HepG2 (cell line): ENCODE measurements at regions not wholly inside any gene's neighbourhood (a gene's known extent, or its start where the extent isn't known, plus 50 kb on each side); places are given as distances from the start of the nearest gene placed in this dataset.

ENCODE experiments used
- ATAC-seq: fragments of 200-7000 bp; cut with Tn5 transposase; 3 replicates; pipeline ENCODE4 v1.9.1; 2020; ENCODE audit warnings: mild to moderate bottlenecking, moderate library complexity
- BruUV-seq: library from RNA; stranded (reverse); fragments of 400-500 nt; replicated peaks from 2 replicates; lab custom pipeline; 2021; lab: Mats Ljungman, UMichigan
- CTCF ChIA-PET: fragments of 300-600 bp; formaldehyde crosslinking; extraction: SDS; loops from one replicate; lab custom pipeline; 2021; ENCODE audit warnings: low total read pairs, inconsistent platforms, low intra/inter-chr PET ratio; lab: Yijun Ruan, JAX
- POLR2A ChIA-PET: fragments of 350-600 bp; sonication (Branson Sonifier 250); formaldehyde crosslinking; loops from one replicate; lab custom pipeline; 2020; ENCODE audit warnings: antibody characterized with exemption, inconsistent platforms; lab: Yijun Ruan, JAX
- DNase-seq: peaks from one replicate; pipeline ENCODE4 v3.0.0-alpha.2; 2015; ENCODE audit warnings: low spot score
- FAIRE-seq: peaks from 3 replicates; lab custom pipeline; 2011; peaks lifted over from hg19 to GRCh38; lab: Jason Lieb, UNC
- H2AFZ ChIP-seq: one replicate; pipeline ENCODE4 v1.6.1; 2011; ENCODE audit warnings: low read length, inconsistent platforms
- H3K27ac ChIP-seq: fragments of 300-600 bp; 3 replicates; pipeline ENCODE4 v1.8.0; 2011; ENCODE audit warnings: mixed run types, mild to moderate bottlenecking, mixed read lengths, low read length, inconsistent platforms; ENCODE audit not compliant: insufficient read depth; ENCODE audit errors: extremely low read length
- H3K27me3 ChIP-seq, 2 experiments: fragments of 200-600 bp in 1 of 2; 2 replicates in 1 of 2; 3 replicates in 1 of 2; pipeline versions ENCODE4 v1.6.0 to v1.8.0; 2011; ENCODE audit warnings: low read length in 2 of 2, mild to moderate bottlenecking in 2 of 2, moderate library complexity in 2 of 2, inconsistent platforms in 1 of 2; ENCODE audit not compliant: insufficient read depth in 2 of 2, control insufficient read depth in 1 of 2
- H3K36me3 ChIP-seq, 2 experiments: fragments of 200-600 bp in 1 of 2; replicated peaks in 1 of 2; 2 replicates in 1 of 2; 3 replicates in 1 of 2; pipeline versions ENCODE4 v1.5.1 to v1.8.0; 2011; ENCODE audit warnings: low read length in 2 of 2, inconsistent platforms in 1 of 2; ENCODE audit not compliant: insufficient read depth in 2 of 2, control insufficient read depth in 1 of 2
- H3K4me1 ChIP-seq: 2 replicates; pipeline ENCODE4 v1.5.1; 2012; ENCODE audit warnings: low read length, inconsistent platforms; ENCODE audit not compliant: insufficient read depth
- H3K4me2 ChIP-seq: 2 replicates; pipeline ENCODE4 v1.6.0; 2011; ENCODE audit warnings: low read depth, low read length, inconsistent platforms
- H3K4me3 ChIP-seq, 3 experiments: fragments of 200-600 bp in 1 of 3; sonication (generic), shearing (Covaris generic) in 1 of 3; replicated peaks in 1 of 3; 2 replicates each; pipeline ENCODE4 v1.5.1; 2011 to 2016; ENCODE audit warnings: low read length in 3 of 3, inconsistent platforms in 2 of 3, low read depth in 2 of 3, mild to moderate bottlenecking in 2 of 3, control low read depth in 1 of 3, mixed read lengths in 1 of 3; ENCODE audit not compliant: insufficient read depth in 1 of 3
- H3K79me2 ChIP-seq: one replicate; pipeline ENCODE4 v1.6.1; 2011; ENCODE audit warnings: low read length, inconsistent platforms; ENCODE audit not compliant: insufficient read depth
- H3K9ac ChIP-seq: 2 replicates; pipeline ENCODE4 v1.6.0; 2011; ENCODE audit warnings: mild to moderate bottlenecking, low read depth, low read length, inconsistent platforms; ENCODE audit not compliant: insufficient read depth
- H3K9me3 ChIP-seq: 2 replicates; pipeline ENCODE4 v1.5.1; 2012; ENCODE audit warnings: mild to moderate bottlenecking, low read length
- H4K20me1 ChIP-seq: 2 replicates; pipeline ENCODE4 v1.6.0; 2011; ENCODE audit warnings: inconsistent platforms, mild to moderate bottlenecking, low read length, moderate library complexity; ENCODE audit not compliant: insufficient read depth
- ATF1 ChIP-seq: IDR thresholded peaks from 2 replicates; pipeline ENCODE4 v1.6.1; 2016; ENCODE audit warnings: mild to moderate bottlenecking, control low read depth
- E2F2 ChIP-seq: sonication (generic); formaldehyde crosslinking; IDR thresholded peaks from 2 replicates; pipeline ENCODE4 v1.4.0; 2020; ENCODE audit warnings: missing genetic modification reagents, borderline replicate concordance
- ELF4 ChIP-seq: sonication (generic); formaldehyde crosslinking; IDR thresholded peaks from 2 replicates; pipeline ENCODE4 v1.5.0; 2020; ENCODE audit warnings: missing genetic modification reagents, mild to moderate bottlenecking, moderate library complexity, borderline replicate concordance
- FIP1L1 ChIP-seq: fragments of 200-400 bp; formaldehyde crosslinking; IDR thresholded peaks from 2 replicates; pipeline ENCODE4 v1.6.1; 2018; ENCODE audit warnings: low read depth, mild to moderate bottlenecking, low read length, moderate library complexity, borderline replicate concordance; ENCODE audit not compliant: insufficient read depth
- HDAC6 ChIP-seq: fragments of 200-600 bp; sonication (generic); IDR thresholded peaks from 2 replicates; pipeline ENCODE4 v1.7.0; 2017; ENCODE audit warnings: mild to moderate bottlenecking, antibody characterized with exemption, low read length, low read depth
- KAT2B ChIP-seq: fragments of 150-350 bp; IDR thresholded peaks from 2 replicates; pipeline ENCODE4 v1.6.1; 2014; ENCODE audit warnings: low read depth, low read length, borderline replicate concordance
- MAFF ChIP-seq: IDR thresholded peaks from 2 replicates; pipeline ENCODE4 v1.6.1; 2011; ENCODE audit warnings: low read depth, low read length, improper control_type of control experiment
- MEIS1 ChIP-seq: sonication (generic); formaldehyde crosslinking; IDR thresholded peaks from 2 replicates; pipeline ENCODE4 v1.9.0; 2021; ENCODE audit warnings: mild to moderate bottlenecking, missing genetic modification reagents, moderate library complexity, borderline replicate concordance
- PTBP1 ChIP-seq: fragments of 200-400 bp; formaldehyde crosslinking; IDR thresholded peaks from 2 replicates; pipeline ENCODE4 v1.6.1; 2018; ENCODE audit warnings: low read length, low read depth; ENCODE audit not compliant: poor library complexity, severe bottlenecking
- RERE ChIP-seq: IDR thresholded peaks from 2 replicates; pipeline ENCODE4 v1.6.1; 2016; ENCODE audit warnings: low read depth, missing genetic modification reagents, missing compliant biosample characterization
- RFXAP ChIP-seq: sonication (generic); formaldehyde crosslinking; IDR thresholded peaks from 2 replicates; pipeline ENCODE4 v1.4.0; 2020; ENCODE audit warnings: missing genetic modification reagents, borderline replicate concordance
- TRIM24 ChIP-seq: sonication (generic); formaldehyde crosslinking; IDR thresholded peaks from 2 replicates; pipeline ENCODE4 v1.8.0; 2022; ENCODE audit warnings: mild to moderate bottlenecking, missing genetic modification reagents
- ZFP36L2 ChIP-seq: sonication (generic); formaldehyde crosslinking; IDR thresholded peaks from 2 replicates; pipeline ENCODE4 v1.4.0; 2020; ENCODE audit warnings: missing genetic modification reagents
- ZMYM3 ChIP-seq: sonication (generic); formaldehyde crosslinking; IDR thresholded peaks from 2 replicates; pipeline ENCODE4 v1.5.1; 2020; ENCODE audit warnings: mild to moderate bottlenecking, missing genetic modification reagents
- ZNF232 ChIP-seq: sonication (generic); formaldehyde crosslinking; IDR thresholded peaks from 2 replicates; pipeline ENCODE4 v1.4.0; 2020; ENCODE audit warnings: missing genetic modification reagents, borderline replicate concordance
- ZNF775 ChIP-seq: sonication (generic); formaldehyde crosslinking; IDR thresholded peaks from 2 replicates; pipeline ENCODE4 v1.4.0; 2020; ENCODE audit warnings: missing genetic modification reagents, mild to moderate bottlenecking, moderate library complexity, borderline replicate concordance
- ZSCAN9 ChIP-seq: IDR thresholded peaks from 2 replicates; pipeline ENCODE4 v1.6.1; 2016; ENCODE audit warnings: borderline replicate concordance
- WGBS: methylation state at CpG from one replicate; pipeline ENCODE4 v1.1.6; 2017; ENCODE audit warnings: low lambda C conversion rate; 5-methylcytosine and 5-hydroxymethylcytosine counted together
- in situ Hi-C: cut with HindIII; loops from 2 replicates; pipeline ENCODE4 v1.10.0; 2017; ENCODE audit warnings: low pct_unique_long_range_greater_than_20kb; ENCODE audit not compliant: extremely low pct_ligation_motif_present
- intact Hi-C: fragments of 100-400 bp; cut with micrococcal nuclease; formaldehyde crosslinking; loops from one replicate; pipeline ENCODE4 v1.10.0; 2022; ENCODE audit not compliant: unreplicated experiment
- TF ChIP-seq, protein P1 (sequence below): IDR thresholded peaks from 2 replicates; pipeline ENCODE4 v1.6.1; 2016; ENCODE audit warnings: missing compliant biosample characterization, missing genetic modification reagents, borderline replicate concordance

DNA sequence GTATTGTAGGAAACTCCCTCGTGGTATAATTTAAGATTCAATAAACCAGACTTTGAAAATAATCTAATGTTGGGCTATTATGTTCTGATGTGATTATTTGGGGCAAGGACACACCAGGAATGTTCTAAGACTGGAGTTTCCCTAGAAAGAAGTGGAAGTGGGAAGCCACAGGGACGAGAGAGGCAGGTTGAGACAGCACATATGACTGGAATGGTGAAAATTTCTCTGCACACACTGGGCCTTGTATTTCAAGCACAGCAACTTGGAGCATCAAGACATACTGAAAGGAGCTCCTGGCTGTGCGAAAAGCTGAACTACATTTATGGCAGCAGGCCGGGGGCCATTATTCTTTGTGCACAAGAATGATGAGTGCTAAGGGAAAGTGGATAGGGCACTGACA is 98.2 kb downstream of the CETN3 start:
- in situ Hi-C loops (no loop called here), intact Hi-C loops (no loop called here)
- peaks cover 12% of the 10 kb centered on the region for H3K4me1 ChIP-seq
- no TSS peak for BruUV-seq
- no peak overlapping the region for H3K27ac ChIP-seq
- no peak overlapping the region for H3K9ac ChIP-seq
- ChIA-PET CTCF (no interaction called here), POLR2A (no interaction called here)
- 5% methylated on average over 4 of the region's 4 CpGs for WGBS
- DNase-seq: no peak
- no peaks in the 10 kb centered on the region for H4K20me1 ChIP-seq
- no peaks in the 10 kb centered on the region for H3K79me2 ChIP-seq
- no peaks in the 10 kb centered on the region for H3K36me3 ChIP-seq
- no peaks in the 10 kb centered on the region for H3K9me3 ChIP-seq
- H2AFZ ChIP-seq: no peak overlapping the region
- H3K4me3 ChIP-seq: no peak overlapping the region
- no peak overlapping the region for H3K4me2 ChIP-seq
- no peak for FAIRE-seq
- ATAC-seq: no peak
- no peaks in the 10 kb centered on the region for H3K27me3 ChIP-seq
- TF ChIP-seq TRIM24 (CRISPR knock-in tag) (no peak), ZSCAN9 (CRISPR knock-in tag) (no peak), RERE (CRISPR knock-in tag) (no peak), HDAC6 (no peak), ZFP36L2 (no peak), MEIS1 (CRISPR knock-in tag) (no peak), ZMYM3 (CRISPR knock-in tag) (no peak), MAFF (no peak), RFXAP (no peak), ELF4 (CRISPR knock-in tag) (no peak), ATF1 (CRISPR knock-in tag) (no peak), E2F2 (no peak), ZNF232 (no peak), ZNF775 (no peak), PTBP1 (no peak), KAT2B (no peak), FIP1L1 (no peak)
- TF ChIP-seq, protein P1, sequence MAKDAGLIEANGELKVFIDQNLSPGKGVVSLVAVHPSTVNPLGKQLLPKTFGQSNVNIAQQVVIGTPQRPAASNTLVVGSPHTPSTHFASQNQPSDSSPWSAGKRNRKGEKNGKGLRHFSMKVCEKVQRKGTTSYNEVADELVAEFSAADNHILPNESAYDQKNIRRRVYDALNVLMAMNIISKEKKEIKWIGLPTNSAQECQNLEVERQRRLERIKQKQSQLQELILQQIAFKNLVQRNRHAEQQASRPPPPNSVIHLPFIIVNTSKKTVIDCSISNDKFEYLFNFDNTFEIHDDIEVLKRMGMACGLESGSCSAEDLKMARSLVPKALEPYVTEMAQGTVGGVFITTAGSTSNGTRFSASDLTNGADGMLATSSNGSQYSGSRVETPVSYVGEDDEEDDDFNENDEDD (CRISPR knock-in tag): no peak
